ENCODE measurements at regions not wholly inside any gene's neighbourhood (a gene's known extent, or its start where the extent isn't known, plus 50 kb on each side); places are given as distances from the start of the nearest gene placed in this dataset.
"Not testable (repeated sequence)": the region's sequence is repeated elsewhere in the genome, so short reads cannot be mapped to it uniquely, and the experiment has no call there.

GRCh38 chr9:63450836-63451235 is 1834.2 kb downstream of the FOXD4L5 start:
- intact Hi-C loops (cut with DNase I, micrococcal nuclease); ATAC-seq; H3K9me3 ChIP-seq; H3K36me3 ChIP-seq (ENCODE audit: low read depth); H3K4me1 ChIP-seq (ENCODE audit: low read depth); H3K4me3 ChIP-seq: not testable (repeated sequence)
- peak in 2 of 3 donors; percentile 9 to 34 for DNase-seq

DNA sequence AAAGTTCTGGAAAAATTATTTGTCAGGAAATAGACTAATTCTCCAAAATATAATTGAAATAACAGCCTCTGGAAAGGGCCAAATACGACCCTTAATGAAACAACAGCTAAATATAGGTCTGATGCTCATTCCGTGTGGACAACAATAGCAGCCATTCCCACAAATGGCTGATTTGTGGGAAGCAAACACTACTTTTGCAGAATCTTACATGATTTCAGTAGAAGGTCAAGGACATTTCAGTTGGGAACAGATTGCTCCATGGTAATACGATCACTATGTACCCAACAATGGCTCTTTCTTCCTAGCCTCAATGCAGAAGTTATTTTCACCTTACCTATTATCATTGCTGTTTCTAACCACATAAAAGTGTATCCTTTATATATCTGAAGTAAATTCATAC is 1859.9 kb downstream of the FOXD4L5 start:
- H3K4me1 ChIP-seq (ENCODE audit: low read depth); ATAC-seq; intact Hi-C loops (cut with DNase I, micrococcal nuclease): not testable (repeated sequence)

GRCh38 chr9:63390897-63391296 is 1894.1 kb downstream of the FOXD4L5 start:
- ATAC-seq; H3K4me1 ChIP-seq (ENCODE audit: low read depth); H3K9me3 ChIP-seq; H3K4me3 ChIP-seq; H3K36me3 ChIP-seq (ENCODE audit: low read depth); DNase-seq; intact Hi-C loops (cut with DNase I, micrococcal nuclease): not testable (repeated sequence)

More for the DNA sequence above, 1859.9 kb downstream of the FOXD4L5 start:
- not testable (repeated sequence) for DNase-seq; H3K36me3 ChIP-seq (ENCODE audit: low read depth); H3K9me3 ChIP-seq; H3K4me3 ChIP-seq

GRCh38 chr9:63385479-63385878 is 1899.5 kb downstream of the FOXD4L5 start:
- ATAC-seq; DNase-seq; intact Hi-C loops (cut with DNase I, micrococcal nuclease): not testable (repeated sequence)

DNA sequence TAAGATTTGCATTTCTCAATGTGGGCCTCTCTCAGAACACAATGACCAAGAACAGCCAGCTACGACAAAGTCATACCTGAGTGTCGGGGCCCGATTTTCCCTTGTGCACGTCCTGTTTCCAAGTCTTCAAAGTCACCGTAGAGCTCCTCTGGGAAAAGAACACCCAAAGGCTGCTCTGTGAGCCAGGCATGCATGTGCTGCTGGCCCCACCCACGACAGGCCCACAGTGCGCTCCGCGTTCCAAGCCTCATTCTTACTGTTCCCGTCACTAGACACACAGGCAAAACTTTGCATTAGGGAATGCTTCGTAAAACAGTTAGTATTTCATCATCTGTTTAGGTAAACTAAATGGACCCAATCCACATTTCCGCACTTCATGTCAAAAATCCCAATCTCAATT is 1905.1 kb downstream of the FOXD4L5 start:
- H3K4me1 ChIP-seq (ENCODE audit: low read depth); H3K9me3 ChIP-seq; ATAC-seq; H3K4me3 ChIP-seq; H3K36me3 ChIP-seq (ENCODE audit: low read depth); intact Hi-C loops (cut with DNase I, micrococcal nuclease): not testable (repeated sequence)
- peak in 1 of 3 donors; percentile 25 for DNase-seq

More at GRCh38 chr9:63385479-63385878, 1899.5 kb downstream of the FOXD4L5 start:
- not testable (repeated sequence) for H3K4me3 ChIP-seq; H3K9me3 ChIP-seq; H3K36me3 ChIP-seq (ENCODE audit: low read depth); H3K4me1 ChIP-seq (ENCODE audit: low read depth)

DNA sequence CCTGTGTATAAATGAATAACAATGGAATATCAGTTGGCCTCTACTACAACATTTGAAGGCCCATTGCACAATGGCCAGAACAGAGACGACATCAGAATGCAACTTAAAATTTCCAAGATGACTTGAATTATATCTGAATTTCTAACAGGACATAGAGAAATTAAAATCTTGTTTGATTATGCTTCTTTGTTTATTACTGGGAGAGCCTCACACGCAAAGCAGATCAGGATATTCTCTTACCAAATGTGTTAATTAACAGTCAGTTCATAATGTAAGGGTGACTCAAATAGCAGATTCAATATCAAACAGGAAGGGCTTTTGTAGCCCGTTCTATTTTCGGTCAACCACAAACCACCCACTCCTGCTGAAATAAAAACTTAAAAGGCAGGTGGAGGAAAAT is 1930.8 kb downstream of the FOXD4L5 start:
- H3K4me3 ChIP-seq; H3K9me3 ChIP-seq; H3K36me3 ChIP-seq (ENCODE audit: low read depth); H3K4me1 ChIP-seq (ENCODE audit: low read depth); ATAC-seq; intact Hi-C loops (cut with DNase I, micrococcal nuclease); DNase-seq: not testable (repeated sequence)

GRCh38 chr9:63347347-63347746 is 1937.7 kb downstream of the FOXD4L5 start:
- intact Hi-C loops (cut with DNase I, micrococcal nuclease); DNase-seq; ATAC-seq; H3K9me3 ChIP-seq; H3K4me3 ChIP-seq; H3K4me1 ChIP-seq (ENCODE audit: low read depth); H3K36me3 ChIP-seq (ENCODE audit: low read depth): not testable (repeated sequence)

DNA sequence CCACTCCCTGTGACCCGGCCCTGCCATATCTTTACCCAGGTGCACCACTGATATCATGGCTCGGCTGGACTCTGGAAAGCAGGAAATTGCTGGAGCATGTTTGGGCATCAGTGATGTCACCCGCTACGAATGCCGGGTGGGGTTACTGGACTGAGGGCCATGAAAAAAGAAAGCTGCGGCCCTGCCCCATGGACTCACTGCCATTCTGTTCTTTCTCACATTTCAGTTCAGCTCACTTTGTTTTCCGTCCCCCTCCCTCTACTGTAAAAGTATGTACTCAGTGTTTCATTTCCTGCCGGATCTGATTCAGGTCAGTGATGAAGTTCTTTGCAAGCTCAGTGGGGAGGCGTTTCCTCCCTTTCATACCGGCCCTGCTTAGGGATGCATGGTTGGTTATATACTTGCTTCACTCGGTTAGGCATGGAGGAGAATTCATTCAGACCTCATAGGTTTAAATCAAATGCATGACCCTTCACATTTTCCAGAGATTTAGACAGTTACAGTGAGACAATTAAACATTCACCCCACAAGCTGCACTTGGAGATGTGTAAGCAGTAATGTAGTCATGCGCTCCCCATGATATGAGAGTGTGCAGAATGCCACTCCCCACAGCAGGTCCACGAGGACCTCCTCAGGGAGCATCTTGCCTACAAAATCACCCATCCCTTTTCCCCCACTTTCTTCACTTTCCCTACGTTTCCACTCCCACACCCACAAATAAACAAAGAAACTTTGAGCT is 1938.5 kb downstream of the FOXD4L5 start:
- DNase-seq, result peak; percentile 72 to 77 (median 74)
- H3K36me3 ChIP-seq (ENCODE audit: low read depth); H3K4me1 ChIP-seq (ENCODE audit: low read depth); H3K9me3 ChIP-seq; intact Hi-C loops (cut with DNase I, micrococcal nuclease); ATAC-seq; H3K4me3 ChIP-seq: not testable (repeated sequence)

DNA sequence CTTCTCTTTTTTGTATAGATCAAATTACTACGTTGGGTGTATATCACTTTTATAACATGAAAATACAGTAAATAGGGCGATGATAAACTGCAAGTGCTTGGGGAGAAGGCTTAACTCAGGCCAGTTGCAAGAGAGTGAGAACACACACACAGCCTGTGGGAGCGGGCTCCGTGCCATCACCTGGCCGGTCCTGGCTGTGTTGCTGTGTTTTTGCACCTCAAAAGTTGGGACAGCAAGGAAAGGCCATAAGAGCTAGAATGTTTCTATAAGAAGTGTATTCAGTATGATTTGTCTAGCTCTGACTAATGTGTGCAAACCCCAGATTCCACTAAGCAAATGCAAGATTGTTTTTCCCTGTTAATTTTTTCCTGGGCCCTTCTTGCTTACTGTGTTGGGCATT is 1940.6 kb downstream of the FOXD4L5 start:
- H3K4me1 ChIP-seq (ENCODE audit: low read depth); H3K4me3 ChIP-seq; H3K36me3 ChIP-seq (ENCODE audit: low read depth); H3K9me3 ChIP-seq; DNase-seq; ATAC-seq; intact Hi-C loops (cut with DNase I, micrococcal nuclease): not testable (repeated sequence)

GRCh38 chr9:63342528-63342927 is 1942.5 kb downstream of the FOXD4L5 start:
- ATAC-seq; H3K4me1 ChIP-seq (ENCODE audit: low read depth); intact Hi-C loops (cut with DNase I, micrococcal nuclease); H3K9me3 ChIP-seq; H3K36me3 ChIP-seq (ENCODE audit: low read depth); H3K4me3 ChIP-seq; DNase-seq: not testable (repeated sequence)

GRCh38 chr9:63337899-63338604 is 1947.0 kb downstream of the FOXD4L5 start:
- ATAC-seq; DNase-seq; H3K4me3 ChIP-seq; intact Hi-C loops (cut with DNase I, micrococcal nuclease); H3K4me1 ChIP-seq (ENCODE audit: low read depth); H3K36me3 ChIP-seq (ENCODE audit: low read depth); H3K9me3 ChIP-seq: not testable (repeated sequence)

DNA sequence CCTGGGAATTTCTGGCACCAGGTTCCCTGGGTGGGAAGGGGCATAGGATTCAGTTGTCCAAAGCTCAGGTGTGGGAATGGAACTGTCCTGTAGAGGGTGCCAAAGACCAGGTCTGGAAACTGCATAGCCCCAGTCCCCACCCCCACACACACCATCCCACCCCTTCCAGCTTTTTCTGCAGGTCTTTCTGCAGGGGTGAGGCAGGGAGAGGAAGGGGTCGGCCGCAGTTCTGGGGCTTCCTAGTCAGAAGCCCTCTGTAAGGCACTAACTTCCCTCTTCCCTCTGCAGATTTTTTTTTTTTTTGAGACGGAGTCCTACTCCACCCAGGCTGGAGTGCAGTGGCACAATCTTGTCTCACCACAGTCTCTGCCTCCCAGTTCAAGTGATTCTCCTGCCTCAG is 1949.7 kb downstream of the FOXD4L5 start:
- DNase-seq, result peak in 1 of 3 donors; percentile 28
- H3K4me1 ChIP-seq (ENCODE audit: low read depth); H3K9me3 ChIP-seq; intact Hi-C loops (cut with DNase I, micrococcal nuclease); ATAC-seq; H3K36me3 ChIP-seq (ENCODE audit: low read depth); H3K4me3 ChIP-seq: not testable (repeated sequence)

DNA sequence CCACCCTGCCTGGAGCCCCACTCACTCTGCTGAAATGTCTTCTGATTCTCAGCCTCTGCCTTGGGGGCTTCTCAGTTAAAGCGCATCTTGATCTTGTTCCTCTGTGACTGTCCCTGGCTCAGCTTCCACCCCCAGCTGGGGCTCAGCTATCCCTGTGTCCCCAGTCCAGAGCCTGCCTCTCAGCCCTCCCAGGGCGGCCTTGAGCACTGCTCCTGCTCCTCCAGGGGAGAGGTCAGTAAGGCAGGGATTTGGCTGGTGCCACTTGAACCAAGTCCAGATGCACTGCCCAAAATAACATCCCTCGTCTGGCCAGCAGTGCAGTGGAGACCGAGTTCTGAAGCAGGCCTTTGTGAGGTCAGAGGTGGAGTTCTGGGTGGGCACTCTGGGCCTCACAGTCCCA is 1950.8 kb downstream of the FOXD4L5 start:
- DNase-seq; H3K36me3 ChIP-seq (ENCODE audit: low read depth); H3K9me3 ChIP-seq; H3K4me1 ChIP-seq (ENCODE audit: low read depth); H3K4me3 ChIP-seq; intact Hi-C loops (cut with DNase I, micrococcal nuclease); ATAC-seq: not testable (repeated sequence)

- H3K4me1 ChIP-seq (ENCODE audit: low read depth); H3K36me3 ChIP-seq (ENCODE audit: low read depth); H3K4me3 ChIP-seq; H3K9me3 ChIP-seq; intact Hi-C loops (cut with DNase I, micrococcal nuclease); DNase-seq; ATAC-seq: not testable (repeated sequence)
These were observed 1951.9 kb downstream of the FOXD4L5 start for GRCh38 chr9:63333083-63333482.
